SK-N-SH (cell line): ENCODE measurements at regions not wholly inside any gene's neighbourhood (a gene's known extent, or its start where the extent isn't known, plus 50 kb on each side); places are given as distances from the start of the nearest gene placed in this dataset.

Experiments used
- CTCF ChIA-PET: fragments of 300-600, 350-600 bp; formaldehyde crosslinking; extraction: SDS; loops from one replicate; lab custom pipeline; 2021; lab: Yijun Ruan, JAX
- POLR2A ChIA-PET: fragments of 350-600 bp; sonication (Branson Sonifier 250); formaldehyde crosslinking; extraction: SDS; loops from one replicate; lab custom pipeline; 2020; ENCODE audit warnings: antibody characterized with exemption, inconsistent platforms; lab: Yijun Ruan, JAX
- DNase-seq: peaks from one replicate; pipeline ENCODE4 v3.0.0; 2012
- H2AFZ ChIP-seq: fragments of 200-600 bp; sonication (generic); 2 replicates; pipeline ENCODE4 v1.8.1; 2016; ENCODE audit warnings: antibody characterized with exemption, mild to moderate bottlenecking, low read depth
- H3F3A ChIP-seq: fragments of 200-600 bp; sonication (generic); replicated peaks from 2 replicates; pipeline ENCODE3; 2016; ENCODE audit warnings: antibody characterized with exemption, mild to moderate bottlenecking; ENCODE audit not compliant: insufficient read depth
- H3K27ac ChIP-seq, 2 experiments: fragments of 200-500 bp in 1 of 2; fragments of 200-600 bp in 1 of 2; sonication (Bioruptor generic) in 1 of 2; sonication (generic), shearing (Covaris generic) in 1 of 2; 2 replicates each; pipeline versions ENCODE4 v1.5.1 to v1.6.1; 2014 to 2016; ENCODE audit warnings: low read depth in 2 of 2, inconsistent platforms in 1 of 2, low read length in 1 of 2, mild to moderate bottlenecking in 1 of 2, mixed read lengths in 1 of 2
- H3K27me3 ChIP-seq: fragments of 200-600 bp; sonication (generic), shearing (Covaris generic); 2 replicates; pipeline ENCODE4 v1.6.1; 2016; ENCODE audit warnings: mixed run types; ENCODE audit not compliant: insufficient read depth
- H3K36me3 ChIP-seq, 2 experiments: fragments of 200-500 bp in 1 of 2; fragments of 200-600 bp in 1 of 2; sonication (Bioruptor generic) in 1 of 2; sonication (generic) in 1 of 2; replicated peaks in 1 of 2; 2 replicates each; pipeline versions ENCODE3 to v1.5.1; 2014 to 2016; ENCODE audit warnings: low read length in 1 of 2, mild to moderate bottlenecking in 1 of 2; ENCODE audit not compliant: insufficient read depth in 2 of 2, control insufficient read depth in 1 of 2
- H3K4me1 ChIP-seq, 2 experiments: fragments of 200-500 bp in 1 of 2; fragments of 200-600 bp in 1 of 2; sonication (Bioruptor generic) in 1 of 2; sonication (generic), shearing (Covaris generic) in 1 of 2; 2 replicates each; pipeline versions ENCODE4 v1.5.1 to v1.6.1; 2014 to 2016; ENCODE audit warnings: low read depth in 1 of 2, low read length in 1 of 2, mixed run types in 1 of 2; ENCODE audit not compliant: insufficient read depth in 2 of 2, control insufficient read depth in 1 of 2
- H3K4me2 ChIP-seq: fragments of 200-600 bp; sonication (generic), shearing (Covaris generic); 2 replicates; pipeline ENCODE4 v1.6.1; 2017; ENCODE audit warnings: mixed run types
- H3K4me3 ChIP-seq, 2 experiments: fragments of 200-500 bp in 1 of 2; fragments of 200-600 bp in 1 of 2; sonication (Bioruptor generic) in 1 of 2; sonication (generic), shearing (Covaris generic) in 1 of 2; 2 replicates each; pipeline versions ENCODE4 v1.5.1 to v1.8.1; 2014 to 2016; ENCODE audit warnings: low read depth in 2 of 2, inconsistent platforms in 1 of 2, low read length in 1 of 2, mild to moderate bottlenecking in 1 of 2, mixed read lengths in 1 of 2, moderate library complexity in 1 of 2
- H3K79me2 ChIP-seq: fragments of 200-600 bp; sonication (generic); 2 replicates; pipeline ENCODE4 v1.8.1; 2017; ENCODE audit warnings: mild to moderate bottlenecking; ENCODE audit not compliant: insufficient read depth
- H3K9ac ChIP-seq: fragments of 200-600 bp; sonication (generic); 2 replicates; pipeline ENCODE4 v1.6.1; 2017; ENCODE audit warnings: mixed run types
- H3K9me2 ChIP-seq: fragments of 200-600 bp; sonication (generic); 2 replicates; pipeline ENCODE4 v1.6.1; 2017; ENCODE audit warnings: mixed run types
- H3K9me3 ChIP-seq: fragments of 200-600 bp; sonication (generic); 2 replicates; pipeline ENCODE4 v1.6.1; 2017; ENCODE audit warnings: mixed run types, mild to moderate bottlenecking, moderate library complexity
- H4K20me1 ChIP-seq: fragments of 200-600 bp; sonication (generic); 2 replicates; pipeline ENCODE4 v1.6.1; 2017; ENCODE audit warnings: mild to moderate bottlenecking, mixed run types; ENCODE audit not compliant: insufficient read depth
- EP300 ChIP-seq, 2 experiments: IDR thresholded peaks; 2 replicates each; pipeline versions ENCODE4 v1.4.0 to v1.6.1; 2012; ENCODE audit warnings: borderline replicate concordance in 1 of 2, low read depth in 1 of 2, low read length in 1 of 2
- EZH2phosphoT487 ChIP-seq: fragments of 200-600 bp; sonication (generic); IDR thresholded peaks from 2 replicates; pipeline ENCODE4 v1.6.1; 2017; ENCODE audit warnings: low read depth, mixed run types, mild to moderate bottlenecking, antibody characterized with exemption, moderate library complexity, borderline replicate concordance
- FOXJ3 ChIP-seq: sonication (generic); formaldehyde crosslinking; IDR thresholded peaks from 2 replicates; pipeline ENCODE4 v1.5.1; 2020; ENCODE audit warnings: mild to moderate bottlenecking, missing genetic modification reagents
- GABPA ChIP-seq: IDR thresholded peaks from 2 replicates; pipeline ENCODE4 v1.4.0; 2012; ENCODE audit warnings: low read depth, mild to moderate bottlenecking
- GATA2 ChIP-seq: sonication (generic); formaldehyde crosslinking; IDR thresholded peaks from 2 replicates; pipeline ENCODE4 v1.5.0; 2020; ENCODE audit warnings: mild to moderate bottlenecking, missing genetic modification reagents
- JUND ChIP-seq: IDR thresholded peaks from 2 replicates; pipeline ENCODE4 v1.4.0; 2012
- MXI1 ChIP-seq: IDR thresholded peaks from 2 replicates; pipeline ENCODE4 v1.6.1; 2012; ENCODE audit warnings: mild to moderate bottlenecking, low read depth, low read length, improper control_type of control experiment
- NFIC ChIP-seq: IDR thresholded peaks from 2 replicates; pipeline ENCODE4 v1.4.0; 2012; ENCODE audit warnings: borderline replicate concordance
- NRF1 ChIP-seq: IDR thresholded peaks from 2 replicates; pipeline ENCODE4 v1.6.1; 2012; ENCODE audit warnings: low read depth, mild to moderate bottlenecking, low read length
- RFX5 ChIP-seq: IDR thresholded peaks from 2 replicates; pipeline ENCODE4 v1.6.1; 2012; ENCODE audit warnings: mild to moderate bottlenecking, improper control_type of control experiment, low read length
- SMC3 ChIP-seq: IDR thresholded peaks from 2 replicates; pipeline ENCODE4 v1.6.1; 2012; ENCODE audit warnings: low read depth, low read length, improper control_type of control experiment
- TAF1 ChIP-seq: IDR thresholded peaks from 2 replicates; pipeline ENCODE4 v1.6.1; 2012; ENCODE audit warnings: low read depth, mild to moderate bottlenecking, low read length, moderate library complexity, borderline replicate concordance
- TCF12 ChIP-seq: IDR thresholded peaks from 2 replicates; pipeline ENCODE4 v1.4.0; 2012
- TEAD4 ChIP-seq: IDR thresholded peaks from 2 replicates; pipeline ENCODE4 v1.4.0; 2012; ENCODE audit warnings: mild to moderate bottlenecking, borderline replicate concordance; ENCODE audit not compliant: insufficient read depth
- WGBS: methylation state at CpG from one replicate; pipeline ENCODE4 v1.1.6; 2017; ENCODE audit warnings: low lambda C conversion rate; 5-methylcytosine and 5-hydroxymethylcytosine counted together
- TF ChIP-seq, protein P1 (sequence below): fragments of 200-600 bp; sonication (generic); IDR thresholded peaks from 2 replicates; pipeline ENCODE4 v1.6.1; 2017; ENCODE audit warnings: antibody characterized with exemption, mild to moderate bottlenecking, moderate library complexity
- TF ChIP-seq, protein P2 (sequence below): fragments of 150-350 bp; IDR thresholded peaks from 2 replicates; pipeline ENCODE4 v1.6.1; 2016; ENCODE audit warnings: mild to moderate bottlenecking, low read depth, low read length
- TF ChIP-seq, protein P3 (sequence below): IDR thresholded peaks from 2 replicates; pipeline ENCODE4 v1.4.0; 2012; ENCODE audit warnings: low read depth, borderline replicate concordance

DNA sequence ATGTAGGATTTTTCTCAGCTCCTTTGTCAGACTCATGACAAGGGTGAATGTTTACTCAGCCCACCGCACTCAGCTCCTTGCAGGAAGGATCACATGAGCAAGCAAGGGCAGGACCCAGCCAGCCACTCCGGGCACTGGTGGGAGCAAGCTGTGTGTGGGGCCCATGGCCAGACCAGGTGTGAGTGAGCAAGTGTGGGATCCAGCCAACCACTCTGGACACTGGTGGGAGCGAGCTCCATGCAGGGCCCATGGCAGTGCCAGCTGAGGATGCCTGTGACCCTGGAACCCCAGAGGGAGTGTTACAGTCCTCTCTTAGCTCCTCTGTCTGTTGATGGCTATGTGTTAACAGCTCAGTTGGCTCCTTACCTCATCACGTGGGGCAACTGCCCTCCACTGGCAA lies 2750.6 kb downstream of the PCDH7 start:
- Histone ChIP-seq H3K79me2 (no peaks in the 10 kb centered on the region), H3K4me3 (no peak overlapping the region), H3K27me3 (no peaks in the 10 kb centered on the region), H3K9me3 (no peaks in the 10 kb centered on the region), H3K36me3 (no peaks in the 10 kb centered on the region), H3K4me2 (no peak overlapping the region), H3K4me1 (no peaks in the 10 kb centered on the region), H3K9me2 (no peaks in the 10 kb centered on the region)
- 33% methylated on average over 3 of the region's 4 CpGs for WGBS
- CTCF ChIA-PET: no interaction called here
- no peak for DNase-seq
- TF ChIP-seq, protein P1, sequence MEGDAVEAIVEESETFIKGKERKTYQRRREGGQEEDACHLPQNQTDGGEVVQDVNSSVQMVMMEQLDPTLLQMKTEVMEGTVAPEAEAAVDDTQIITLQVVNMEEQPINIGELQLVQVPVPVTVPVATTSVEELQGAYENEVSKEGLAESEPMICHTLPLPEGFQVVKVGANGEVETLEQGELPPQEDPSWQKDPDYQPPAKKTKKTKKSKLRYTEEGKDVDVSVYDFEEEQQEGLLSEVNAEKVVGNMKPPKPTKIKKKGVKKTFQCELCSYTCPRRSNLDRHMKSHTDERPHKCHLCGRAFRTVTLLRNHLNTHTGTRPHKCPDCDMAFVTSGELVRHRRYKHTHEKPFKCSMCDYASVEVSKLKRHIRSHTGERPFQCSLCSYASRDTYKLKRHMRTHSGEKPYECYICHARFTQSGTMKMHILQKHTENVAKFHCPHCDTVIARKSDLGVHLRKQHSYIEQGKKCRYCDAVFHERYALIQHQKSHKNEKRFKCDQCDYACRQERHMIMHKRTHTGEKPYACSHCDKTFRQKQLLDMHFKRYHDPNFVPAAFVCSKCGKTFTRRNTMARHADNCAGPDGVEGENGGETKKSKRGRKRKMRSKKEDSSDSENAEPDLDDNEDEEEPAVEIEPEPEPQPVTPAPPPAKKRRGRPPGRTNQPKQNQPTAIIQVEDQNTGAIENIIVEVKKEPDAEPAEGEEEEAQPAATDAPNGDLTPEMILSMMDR: no peak
- TF ChIP-seq, protein P2, sequence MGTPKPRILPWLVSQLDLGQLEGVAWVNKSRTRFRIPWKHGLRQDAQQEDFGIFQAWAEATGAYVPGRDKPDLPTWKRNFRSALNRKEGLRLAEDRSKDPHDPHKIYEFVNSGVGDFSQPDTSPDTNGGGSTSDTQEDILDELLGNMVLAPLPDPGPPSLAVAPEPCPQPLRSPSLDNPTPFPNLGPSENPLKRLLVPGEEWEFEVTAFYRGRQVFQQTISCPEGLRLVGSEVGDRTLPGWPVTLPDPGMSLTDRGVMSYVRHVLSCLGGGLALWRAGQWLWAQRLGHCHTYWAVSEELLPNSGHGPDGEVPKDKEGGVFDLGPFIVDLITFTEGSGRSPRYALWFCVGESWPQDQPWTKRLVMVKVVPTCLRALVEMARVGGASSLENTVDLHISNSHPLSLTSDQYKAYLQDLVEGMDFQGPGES: no peak
- TF ChIP-seq FOXJ3 (CRISPR knock-in tag) (no peak), NRF1 (no peak)
- TF ChIP-seq, all 33 proteins: peak for 0
- Histone ChIP-seq H2AFZ (no peak overlapping the region), H3K27ac (no peak overlapping the region), H3F3A (no peaks in the 10 kb centered on the region), H3K9ac (no peak overlapping the region), H4K20me1 (no peaks in the 10 kb centered on the region)
- POLR2A ChIA-PET: no interaction called here

DNA sequence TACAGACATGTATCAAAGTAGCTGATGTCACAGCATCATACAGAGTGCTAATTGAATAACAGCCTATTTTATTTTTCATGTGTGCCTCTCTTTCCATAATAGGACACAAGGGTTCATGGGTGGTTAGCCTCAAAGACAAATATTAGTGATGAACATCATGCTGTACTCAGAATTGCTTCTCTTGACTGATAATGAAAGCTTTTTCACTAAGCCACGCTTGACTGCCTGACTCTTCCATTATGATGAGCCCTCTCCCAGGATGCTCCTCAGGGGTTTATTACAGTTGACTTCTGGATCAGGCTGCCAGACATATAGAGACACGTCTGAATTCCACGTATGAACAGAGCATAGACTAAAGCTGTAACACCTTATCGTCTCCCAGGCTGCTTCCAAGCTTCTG lies 2757.5 kb downstream of the PCDH7 start:
- H3K27ac ChIP-seq: no peak overlapping the region
- 5% methylated on average over 4 of the region's 4 CpGs for WGBS
- H3K9ac ChIP-seq: no peak overlapping the region
- H3K4me2 ChIP-seq: no peak overlapping the region
- no peaks in the 10 kb centered on the region for H3F3A ChIP-seq
- H3K27me3 ChIP-seq: no peaks in the 10 kb centered on the region
- no peaks in the 10 kb centered on the region for H4K20me1 ChIP-seq
- H2AFZ ChIP-seq: no peak overlapping the region
- ChIA-PET CTCF (no interaction called here), POLR2A (no interaction called here)
- TF ChIP-seq NRF1 (no peak), TCF12 (no peak), TAF1 (no peak), JUND (no peak), GATA2 (no peak), NFIC (no peak), TEAD4 (no peak), RFX5 (no peak), GABPA (no peak), EP300 (IDR thresholded peaks at IDR 0.05; ENCODE audit: borderline replicate concordance in 1 of 2, low read depth in 1 of 2, low read length in 1 of 2) (no peak), SMC3 (no peak), MXI1 (no peak), EZH2phosphoT487 (no peak)
- TF ChIP-seq, protein P3, sequence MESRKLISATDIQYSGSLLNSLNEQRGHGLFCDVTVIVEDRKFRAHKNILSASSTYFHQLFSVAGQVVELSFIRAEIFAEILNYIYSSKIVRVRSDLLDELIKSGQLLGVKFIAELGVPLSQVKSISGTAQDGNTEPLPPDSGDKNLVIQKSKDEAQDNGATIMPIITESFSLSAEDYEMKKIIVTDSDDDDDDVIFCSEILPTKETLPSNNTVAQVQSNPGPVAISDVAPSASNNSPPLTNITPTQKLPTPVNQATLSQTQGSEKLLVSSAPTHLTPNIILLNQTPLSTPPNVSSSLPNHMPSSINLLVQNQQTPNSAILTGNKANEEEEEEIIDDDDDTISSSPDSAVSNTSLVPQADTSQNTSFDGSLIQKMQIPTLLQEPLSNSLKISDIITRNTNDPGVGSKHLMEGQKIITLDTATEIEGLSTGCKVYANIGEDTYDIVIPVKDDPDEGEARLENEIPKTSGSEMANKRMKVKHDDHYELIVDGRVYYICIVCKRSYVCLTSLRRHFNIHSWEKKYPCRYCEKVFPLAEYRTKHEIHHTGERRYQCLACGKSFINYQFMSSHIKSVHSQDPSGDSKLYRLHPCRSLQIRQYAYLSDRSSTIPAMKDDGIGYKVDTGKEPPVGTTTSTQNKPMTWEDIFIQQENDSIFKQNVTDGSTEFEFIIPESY: no peak
- no peaks in the 10 kb centered on the region for H3K9me3 ChIP-seq
- no peaks in the 10 kb centered on the region for H3K79me2 ChIP-seq
- no peaks in the 10 kb centered on the region for H3K4me1 ChIP-seq
- no peaks in the 10 kb centered on the region for H3K9me2 ChIP-seq
- H3K36me3 ChIP-seq: no peaks in the 10 kb centered on the region
- H3K4me3 ChIP-seq: no peak overlapping the region
- DNase-seq: no peak
